ENCODE measurements at regions not wholly inside any gene's neighbourhood (a gene's known extent, or its start where the extent isn't known, plus 50 kb on each side); places are given as distances from the start of the nearest gene placed in this dataset.

- no peak for TF ChIP-seq CTCF (IDR thresholded peaks at IDR 0.05)
- no peak for TF ChIP-seq EP300 (IDR thresholded peaks at IDR 0.05)
- no peak for TF ChIP-seq POLR2A (IDR thresholded peaks at IDR 0.05)
Measured at GRCh38 chr9:88748566-88749261, 213.7 kb downstream of the NXNL2 start.

Measured in suprapubic skin (tissue), 3 donors.